ENCODE measurements at regions not wholly inside any gene's neighbourhood (a gene's known extent, or its start where the extent isn't known, plus 50 kb on each side); places are given as distances from the start of the nearest gene placed in this dataset.
"Not testable (repeated sequence)": the region's sequence is repeated elsewhere in the genome, so short reads cannot be mapped to it uniquely, and the experiment has no call there.

GRCh38 chr10:90224791-90225566 lies 523.6 kb downstream of the KIF20B start:
- TF ChIP-seq, protein P1, sequence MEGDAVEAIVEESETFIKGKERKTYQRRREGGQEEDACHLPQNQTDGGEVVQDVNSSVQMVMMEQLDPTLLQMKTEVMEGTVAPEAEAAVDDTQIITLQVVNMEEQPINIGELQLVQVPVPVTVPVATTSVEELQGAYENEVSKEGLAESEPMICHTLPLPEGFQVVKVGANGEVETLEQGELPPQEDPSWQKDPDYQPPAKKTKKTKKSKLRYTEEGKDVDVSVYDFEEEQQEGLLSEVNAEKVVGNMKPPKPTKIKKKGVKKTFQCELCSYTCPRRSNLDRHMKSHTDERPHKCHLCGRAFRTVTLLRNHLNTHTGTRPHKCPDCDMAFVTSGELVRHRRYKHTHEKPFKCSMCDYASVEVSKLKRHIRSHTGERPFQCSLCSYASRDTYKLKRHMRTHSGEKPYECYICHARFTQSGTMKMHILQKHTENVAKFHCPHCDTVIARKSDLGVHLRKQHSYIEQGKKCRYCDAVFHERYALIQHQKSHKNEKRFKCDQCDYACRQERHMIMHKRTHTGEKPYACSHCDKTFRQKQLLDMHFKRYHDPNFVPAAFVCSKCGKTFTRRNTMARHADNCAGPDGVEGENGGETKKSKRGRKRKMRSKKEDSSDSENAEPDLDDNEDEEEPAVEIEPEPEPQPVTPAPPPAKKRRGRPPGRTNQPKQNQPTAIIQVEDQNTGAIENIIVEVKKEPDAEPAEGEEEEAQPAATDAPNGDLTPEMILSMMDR (IDR thresholded peaks at IDR 0.05; ENCODE audit: insufficient read depth, low read length, poor library complexity, severe bottlenecking), result no peak
- no peaks in the 10 kb centered on the region for H3K27me3 ChIP-seq (replicated peaks; ENCODE audit: control insufficient read depth, insufficient read depth, low read length)

DNA sequence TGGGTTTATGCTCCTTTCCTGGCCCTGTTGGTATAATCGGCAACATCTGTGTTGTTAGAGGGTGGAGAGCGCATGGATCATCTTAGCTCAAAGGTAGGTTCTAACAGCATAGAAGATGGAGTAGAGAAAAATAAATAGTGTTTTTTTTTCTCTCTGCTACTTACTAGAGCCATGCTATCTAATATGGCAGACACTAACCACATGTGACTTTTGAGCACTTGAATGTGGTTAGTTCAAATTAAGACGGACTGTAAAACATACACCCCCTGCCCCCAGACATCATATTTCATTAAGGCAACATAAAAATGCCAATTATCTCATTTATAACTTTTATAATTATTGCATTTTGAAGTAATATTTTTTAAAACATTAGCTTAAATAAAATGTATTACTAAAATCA lies 525.1 kb downstream of the KIF20B start:
- TF ChIP-seq, protein P1 (IDR thresholded peaks at IDR 0.05; ENCODE audit: insufficient read depth, low read length, poor library complexity, severe bottlenecking), result no peak
- Histone ChIP-seq H3K36me3 (ENCODE audit: control insufficient read depth, insufficient read depth, low read length) (no peaks in the 10 kb centered on the region), H3K4me3 (replicated peaks; ENCODE audit: low read depth, low read length) (no peak overlapping the region), H3K27me3 (replicated peaks; ENCODE audit: control insufficient read depth, insufficient read depth, low read length) (no peaks in the 10 kb centered on the region)
- no peak for DNase-seq (ENCODE audit: extremely low read depth, insufficient read length)

More at GRCh38 chr10:90224791-90225566, 523.6 kb downstream of the KIF20B start:
- Histone ChIP-seq H3K36me3 (ENCODE audit: control insufficient read depth, insufficient read depth, low read length) (no peaks in the 10 kb centered on the region), H3K4me3 (replicated peaks; ENCODE audit: low read depth, low read length) (no peak overlapping the region)
- DNase-seq (ENCODE audit: extremely low read depth, insufficient read length), result no peak

GRCh38 chr10:90227217-90227656 lies 525.8 kb downstream of the KIF20B start:
- Histone ChIP-seq H3K36me3 (ENCODE audit: control insufficient read depth, insufficient read depth, low read length) (no peaks in the 10 kb centered on the region), H3K4me3 (replicated peaks; ENCODE audit: low read depth, low read length) (no peak overlapping the region), H3K27me3 (replicated peaks; ENCODE audit: control insufficient read depth, insufficient read depth, low read length) (no peaks in the 10 kb centered on the region)
- DNase-seq (ENCODE audit: extremely low read depth, insufficient read length), result peak; percentile 4
- TF ChIP-seq, protein P1 (IDR thresholded peaks at IDR 0.05; ENCODE audit: insufficient read depth, low read length, poor library complexity, severe bottlenecking), result no peak

GRCh38 chr10:90227786-90228185 lies 526.4 kb downstream of the KIF20B start:
- TF ChIP-seq, protein P1 (IDR thresholded peaks at IDR 0.05; ENCODE audit: insufficient read depth, low read length, poor library complexity, severe bottlenecking), result no peak
- H3K36me3 ChIP-seq (ENCODE audit: control insufficient read depth, insufficient read depth, low read length), result no peaks in the 10 kb centered on the region
- H3K4me3 ChIP-seq (replicated peaks; ENCODE audit: low read depth, low read length), result no peak overlapping the region
- H3K27me3 ChIP-seq (replicated peaks; ENCODE audit: control insufficient read depth, insufficient read depth, low read length), result no peaks in the 10 kb centered on the region
- DNase-seq (ENCODE audit: extremely low read depth, insufficient read length), result no peak

DNA sequence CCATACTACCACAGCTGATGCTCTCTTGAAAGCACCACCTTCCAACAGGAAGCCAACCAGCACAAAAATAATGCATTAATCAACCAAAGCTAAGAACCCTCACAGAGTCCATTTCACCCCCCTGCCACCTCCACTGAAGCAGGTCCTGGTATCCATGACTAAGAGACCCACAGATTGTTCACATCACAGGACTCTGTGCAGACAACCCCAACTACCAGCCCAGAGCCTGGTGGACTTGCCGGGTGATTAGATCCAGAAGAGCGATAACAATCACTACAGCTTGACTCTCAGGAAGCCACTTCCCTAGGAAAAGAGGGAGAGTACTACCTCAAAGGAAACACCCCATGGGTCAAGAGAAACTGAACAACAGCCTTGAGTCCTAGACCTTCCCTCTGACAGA lies 528.1 kb downstream of the KIF20B start:
- H3K4me3 ChIP-seq (replicated peaks; ENCODE audit: low read depth, low read length), result no peak overlapping the region
- no peak for DNase-seq (ENCODE audit: extremely low read depth, insufficient read length)
- TF ChIP-seq, protein P1 (IDR thresholded peaks at IDR 0.05; ENCODE audit: insufficient read depth, low read length, poor library complexity, severe bottlenecking), result no peak
- H3K36me3 ChIP-seq (ENCODE audit: control insufficient read depth, insufficient read depth, low read length), result no peaks in the 10 kb centered on the region
- H3K27me3 ChIP-seq (replicated peaks; ENCODE audit: control insufficient read depth, insufficient read depth, low read length), result no peaks in the 10 kb centered on the region

GRCh38 chr10:90233805-90234204 lies 532.4 kb downstream of the KIF20B start:
- not testable (repeated sequence) for DNase-seq (ENCODE audit: extremely low read depth, insufficient read length); H3K36me3 ChIP-seq (ENCODE audit: control insufficient read depth, insufficient read depth, low read length); H3K27me3 ChIP-seq (replicated peaks; ENCODE audit: control insufficient read depth, insufficient read depth, low read length); H3K4me3 ChIP-seq (replicated peaks; ENCODE audit: low read depth, low read length)
